ENCODE measurements at regions not wholly inside any gene's neighbourhood (a gene's known extent, or its start where the extent isn't known, plus 50 kb on each side); places are given as distances from the start of the nearest gene placed in this dataset.

DNA sequence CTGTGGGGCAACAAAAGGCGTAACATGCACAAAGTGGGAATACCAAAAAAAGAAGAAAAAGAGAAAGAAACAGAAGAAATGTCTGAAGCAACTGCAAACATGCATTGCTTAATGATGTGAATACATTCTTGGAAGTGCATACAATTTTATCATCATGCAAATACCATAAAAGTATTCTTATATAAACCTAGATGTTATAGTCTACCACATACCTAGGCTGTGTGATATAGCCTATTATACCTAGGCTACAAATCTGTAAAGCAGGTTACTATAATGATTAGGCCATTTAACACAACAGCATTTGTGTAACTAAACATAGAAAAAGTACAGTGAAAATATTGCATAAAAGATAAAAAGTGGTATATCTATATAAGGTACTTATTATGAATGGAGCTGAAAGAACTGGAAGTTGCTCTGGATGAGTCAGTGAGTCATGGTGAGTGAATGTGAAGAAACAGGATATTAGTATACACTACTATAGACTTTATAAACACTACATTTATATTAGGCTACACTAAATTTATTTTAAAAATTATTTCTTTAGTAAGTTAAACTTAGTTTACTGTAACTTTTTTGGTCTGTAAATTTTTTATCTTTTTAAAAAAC, 319.4 kb upstream of the KCNH7 start:
- H3K9ac ChIP-seq (ENCODE audit: low read length in 3 of 3): no peak overlapping the region
- H3K4me1 ChIP-seq (ENCODE audit: control insufficient read depth in 2 of 3, insufficient read depth in 2 of 3, low read depth in 1 of 3, low read length in 3 of 3): no peaks in the 10 kb centered on the region
- H3K27ac ChIP-seq (ENCODE audit: low read depth in 2 of 2, low read length in 2 of 2): no peak overlapping the region
- intact Hi-C loops (cut with DNase I): no loop called here
- FAIRE-seq (peak; percentile 87), DNase-seq (no peak)
- H3K36me3 ChIP-seq (ENCODE audit: control insufficient read depth in 2 of 3, insufficient read depth in 3 of 3, low read length in 3 of 3): no peaks in the 10 kb centered on the region
- no peaks in the 10 kb centered on the region for H3K9me3 ChIP-seq (ENCODE audit: control insufficient read depth in 2 of 3, insufficient read depth in 1 of 3, low read length in 3 of 3)
- no peaks in the 10 kb centered on the region for H3K27me3 ChIP-seq (ENCODE audit: control insufficient read depth, insufficient read depth, low read length)
- TF ChIP-seq CTCF (IDR thresholded peaks at IDR 0.05; ENCODE audit: borderline replicate concordance, extremely low read depth, insufficient read depth): no peak
- H3K4me3 ChIP-seq (ENCODE audit: low read length in 3 of 3): no peak overlapping the region

DNA sequence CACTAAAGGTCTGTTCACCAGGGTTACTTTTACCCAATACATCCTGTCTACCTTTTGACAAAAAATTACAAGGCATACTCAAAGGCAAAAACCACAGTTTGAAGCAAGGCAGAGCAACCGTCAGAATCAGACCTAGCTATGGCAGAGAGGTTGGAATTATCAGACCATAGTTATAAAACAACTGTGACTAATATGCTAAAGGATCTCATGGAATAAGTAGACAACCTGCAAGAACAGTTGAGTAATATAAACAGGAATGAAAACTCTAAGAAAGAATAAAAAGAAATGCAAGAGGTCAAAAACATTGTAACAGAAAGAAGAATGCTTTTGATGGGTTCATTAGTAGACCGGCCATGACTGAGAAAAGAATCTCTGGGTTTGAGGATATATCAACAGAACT, 318.8 kb upstream of the KCNH7 start:
- intact Hi-C loops (cut with DNase I): no loop called here
- Histone ChIP-seq H3K9me3 (ENCODE audit: control insufficient read depth in 2 of 3, insufficient read depth in 1 of 3, low read length in 3 of 3) (no peaks in the 10 kb centered on the region), H3K27me3 (ENCODE audit: control insufficient read depth, insufficient read depth, low read length) (no peaks in the 10 kb centered on the region), H3K36me3 (ENCODE audit: control insufficient read depth in 2 of 3, insufficient read depth in 3 of 3, low read length in 3 of 3) (no peaks in the 10 kb centered on the region), H3K27ac (ENCODE audit: low read depth in 2 of 2, low read length in 2 of 2) (no peak overlapping the region), H3K4me3 (ENCODE audit: low read length in 3 of 3) (no peak overlapping the region), H3K4me1 (ENCODE audit: control insufficient read depth in 2 of 3, insufficient read depth in 2 of 3, low read depth in 1 of 3, low read length in 3 of 3) (no peaks in the 10 kb centered on the region), H3K9ac (ENCODE audit: low read length in 3 of 3) (no peak overlapping the region)
- FAIRE-seq: no peak
- DNase-seq: no peak
- no peak for TF ChIP-seq CTCF (IDR thresholded peaks at IDR 0.05; ENCODE audit: borderline replicate concordance, extremely low read depth, insufficient read depth)

GRCh38 chr2:163155925-163156324, 317.4 kb upstream of the KCNH7 start:
- no peak for TF ChIP-seq CTCF (IDR thresholded peaks at IDR 0.05; ENCODE audit: borderline replicate concordance, extremely low read depth, insufficient read depth)
- Histone ChIP-seq H3K27ac (ENCODE audit: low read depth in 2 of 2, low read length in 2 of 2) (no peak overlapping the region), H3K36me3 (ENCODE audit: control insufficient read depth in 2 of 3, insufficient read depth in 3 of 3, low read length in 3 of 3) (no peaks in the 10 kb centered on the region), H3K4me1 (ENCODE audit: control insufficient read depth in 2 of 3, insufficient read depth in 2 of 3, low read depth in 1 of 3, low read length in 3 of 3) (no peaks in the 10 kb centered on the region), H3K9me3 (ENCODE audit: control insufficient read depth in 2 of 3, insufficient read depth in 1 of 3, low read length in 3 of 3) (no peaks in the 10 kb centered on the region), H3K9ac (ENCODE audit: low read length in 3 of 3) (no peak overlapping the region), H3K4me3 (ENCODE audit: low read length in 3 of 3) (no peak overlapping the region), H3K27me3 (ENCODE audit: control insufficient read depth, insufficient read depth, low read length) (no peaks in the 10 kb centered on the region)
- DNase-seq (no peak), FAIRE-seq (no peak)
- intact Hi-C loops (cut with DNase I): no loop called here
